HG02973 (cell line): ENCODE measurements at regions not wholly inside any gene's neighbourhood (a gene's known extent, or its start where the extent isn't known, plus 50 kb on each side); places are given as distances from the start of the nearest gene placed in this dataset.

Experiments
- ATAC-seq: cut with Tn5 transposase; IDR thresholded peaks from one replicate; pipeline ENCODE4 v1.9.1; 2021; ENCODE audit warnings: moderate library complexity; ENCODE audit not compliant: unreplicated experiment

GRCh38 chr6:22878706-22879105, 309.3 kb downstream of the HDGFL1 start:
- no peak for ATAC-seq

DNA sequence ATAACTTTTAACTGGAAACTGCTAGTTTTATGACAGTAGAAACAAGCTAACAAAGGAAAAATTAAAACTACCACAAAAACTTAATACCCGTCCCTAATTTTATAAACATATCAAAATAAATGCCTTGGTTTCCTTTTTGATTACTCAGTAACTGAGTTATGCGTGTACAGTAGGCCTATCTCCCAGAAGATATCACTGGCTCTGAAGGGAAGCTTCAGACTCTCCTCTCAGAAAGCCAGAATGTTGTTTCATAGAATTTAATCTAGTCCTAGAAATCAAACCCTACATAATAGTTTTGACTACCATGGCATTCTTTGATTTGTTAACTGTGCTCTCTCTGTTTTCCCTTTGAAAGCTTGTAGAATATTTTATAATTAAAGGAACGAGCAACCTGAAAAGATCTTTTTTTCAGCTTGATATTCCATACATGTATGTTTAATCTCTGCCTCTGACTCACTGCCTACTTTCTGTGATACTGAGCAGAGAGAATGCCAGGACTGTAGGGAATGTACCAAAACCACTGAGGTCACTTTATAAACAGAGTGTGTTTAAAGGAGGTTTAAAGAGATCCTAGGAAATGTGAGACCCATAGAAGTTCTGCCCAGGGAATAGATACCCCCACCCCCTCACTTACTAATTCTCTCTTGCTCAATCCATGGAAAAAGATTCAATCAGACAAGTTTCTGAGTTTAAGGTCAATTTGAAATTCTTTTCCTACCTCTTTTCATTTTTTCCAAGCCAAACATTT, 311.5 kb downstream of the HDGFL1 start:
- ATAC-seq = no peak

GRCh38 chr6:22882581-22882980, 313.2 kb downstream of the HDGFL1 start:
- ATAC-seq = no peak

DNA sequence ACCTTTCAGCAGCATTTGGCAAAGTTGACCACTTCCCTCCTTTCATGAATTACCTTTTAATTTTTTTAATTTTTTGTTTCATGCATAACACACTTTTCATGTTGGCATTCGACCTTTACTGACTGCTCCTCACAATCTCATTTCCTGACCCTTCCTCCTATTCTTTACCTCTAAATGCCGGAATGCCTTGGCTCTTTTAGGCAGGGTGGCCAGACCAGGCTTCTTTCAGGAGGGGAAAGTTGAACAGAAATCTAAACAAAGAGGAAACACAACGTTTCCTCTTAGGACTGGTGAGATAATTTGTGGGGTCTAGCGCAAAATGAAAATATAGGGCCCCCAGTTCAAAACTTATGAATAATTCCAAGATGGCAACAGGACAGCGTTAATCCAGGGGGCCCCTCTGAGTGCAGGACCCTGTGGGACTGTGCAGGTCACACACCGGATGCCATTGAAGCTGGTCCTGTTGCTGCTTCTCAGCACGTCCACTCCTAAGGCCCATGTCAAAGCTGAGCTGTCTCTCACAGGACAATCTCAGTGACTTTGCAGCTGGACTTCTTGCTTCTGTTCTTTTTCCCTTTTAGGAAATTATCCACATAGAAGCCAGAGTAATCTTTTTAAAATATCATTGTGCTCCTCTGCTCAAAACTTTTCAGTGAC, 313.8 kb downstream of the HDGFL1 start:
- ATAC-seq = no peak

DNA sequence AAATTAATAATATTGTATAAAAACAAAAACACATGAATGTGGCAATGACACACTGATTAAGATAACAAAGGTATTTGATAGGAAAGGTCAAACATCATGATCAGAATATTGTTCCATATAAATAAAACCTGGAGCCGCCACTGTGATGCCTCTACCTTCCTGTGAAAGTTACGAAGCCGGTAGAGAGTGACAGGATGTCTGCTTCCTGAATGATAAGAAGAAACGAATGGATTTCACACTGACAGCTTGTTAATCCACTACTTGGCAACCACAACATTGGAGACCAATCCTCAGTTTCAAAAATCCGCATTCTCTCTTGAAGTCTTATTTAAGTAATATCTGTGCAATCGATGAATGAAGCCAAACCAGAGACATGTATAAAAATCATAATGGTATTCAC, 315.1 kb downstream of the HDGFL1 start:
- ATAC-seq = no peak

- ATAC-seq = no peak
Observed at GRCh38 chr6:22886650-22887581, 317.6 kb downstream of the HDGFL1 start.

GRCh38 chr6:22888163-22888752, 318.9 kb downstream of the HDGFL1 start:
- ATAC-seq = no peak

- ATAC-seq = no peak
Observed at GRCh38 chr6:22891934-22892333, 322.6 kb downstream of the HDGFL1 start.

DNA sequence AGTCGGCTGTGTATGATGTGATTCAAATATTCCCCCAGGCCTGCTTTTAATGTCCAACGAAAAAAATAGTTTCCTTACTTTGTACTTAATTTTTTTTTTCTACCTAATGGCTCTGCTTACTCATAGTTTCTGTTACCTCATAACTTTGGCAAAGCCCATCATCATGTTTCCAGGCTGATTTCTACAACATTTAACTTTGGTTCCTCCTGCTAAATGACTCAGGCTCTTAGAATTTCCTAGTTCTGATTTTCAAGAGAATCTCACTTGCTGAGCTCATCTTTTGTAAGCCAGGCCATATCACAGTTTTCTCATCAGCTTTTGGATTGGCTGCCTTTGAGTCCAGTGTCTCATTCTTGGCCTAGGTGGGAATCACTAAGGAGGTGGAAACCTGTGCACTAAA, 323.1 kb downstream of the HDGFL1 start:
- ATAC-seq = no peak

GRCh38 chr6:22896696-22897095, 327.3 kb downstream of the HDGFL1 start:
- ATAC-seq = no peak

DNA sequence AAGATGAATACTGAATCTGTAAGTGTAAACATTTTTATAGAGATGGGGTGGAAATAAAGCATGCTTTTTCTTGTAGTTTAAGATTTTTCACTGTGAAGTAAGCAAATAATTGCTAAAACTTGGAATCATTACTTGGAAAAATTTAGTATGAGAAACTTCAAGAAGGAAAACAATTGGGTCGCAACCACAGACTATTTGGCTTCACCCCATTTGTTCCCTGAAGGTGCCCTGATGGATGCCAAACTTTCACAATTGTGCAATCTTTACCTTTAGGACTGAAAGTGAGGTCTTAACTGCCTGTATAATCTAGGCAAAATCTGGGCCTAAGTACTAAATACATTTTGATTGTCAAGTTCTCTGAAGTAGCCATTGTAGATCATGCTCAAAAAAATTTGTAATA, 330.1 kb downstream of the HDGFL1 start:
- no peak for ATAC-seq

- no peak for ATAC-seq
Observed at GRCh38 chr6:22903826-22904225, 334.5 kb downstream of the HDGFL1 start.

DNA sequence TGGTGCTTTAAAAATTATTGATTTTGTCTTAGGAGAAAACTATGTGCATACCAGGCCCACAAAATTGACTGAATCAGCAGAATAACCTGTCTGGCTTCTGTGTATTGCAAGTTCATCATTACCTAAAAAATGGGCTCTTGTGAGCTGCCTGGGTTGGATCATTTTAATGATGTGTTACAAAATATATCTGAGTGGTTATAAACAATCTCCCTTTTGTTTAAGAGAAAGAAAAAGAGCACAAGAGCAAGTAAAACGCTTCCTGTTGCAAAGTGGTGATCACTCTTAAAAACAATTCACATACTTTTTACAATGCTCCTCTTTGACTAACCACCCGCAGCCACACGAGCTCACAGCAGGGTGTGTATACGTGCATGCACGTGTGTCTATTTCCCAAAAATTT, 335.1 kb downstream of the HDGFL1 start:
- ATAC-seq = no peak

DNA sequence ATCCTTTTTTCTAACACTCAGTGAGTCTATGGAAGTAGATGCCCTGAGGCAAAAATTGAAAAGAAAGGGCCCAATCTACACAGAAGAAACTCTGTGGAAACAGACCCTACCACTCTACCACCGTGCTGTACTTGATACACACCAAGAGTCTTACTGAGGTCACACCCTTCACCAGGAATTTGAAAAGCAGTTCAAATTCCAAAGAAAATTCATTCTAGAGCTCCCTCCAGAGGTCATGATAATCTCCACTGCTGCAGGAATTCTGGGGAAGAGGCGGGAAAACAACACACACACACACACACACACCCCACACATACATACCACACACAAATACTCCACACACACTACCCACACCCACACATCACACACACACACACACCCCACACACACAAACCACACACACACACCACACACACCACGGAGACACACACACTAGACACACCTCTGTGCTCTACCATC, 336.8 kb downstream of the HDGFL1 start:
- ATAC-seq = no peak

DNA sequence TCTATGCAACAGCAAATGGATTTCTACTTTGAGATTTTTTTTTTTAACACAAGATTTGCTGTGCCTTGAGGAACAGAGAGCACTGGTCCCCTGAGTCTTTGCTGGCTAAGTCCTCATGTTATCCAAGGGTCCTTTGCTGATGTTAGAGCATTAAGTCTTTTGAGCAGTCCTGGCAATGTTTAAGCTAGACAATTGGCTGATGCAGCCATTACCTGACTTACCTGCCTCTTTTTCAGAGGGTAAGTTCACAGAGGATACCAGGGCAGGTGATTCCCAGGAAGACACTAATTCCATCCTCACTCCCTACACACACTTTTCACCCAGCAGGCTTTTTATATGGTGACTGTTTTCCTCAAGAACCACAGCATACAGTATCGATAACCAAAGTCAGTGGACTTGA, 337.7 kb downstream of the HDGFL1 start:
- no peak for ATAC-seq

DNA sequence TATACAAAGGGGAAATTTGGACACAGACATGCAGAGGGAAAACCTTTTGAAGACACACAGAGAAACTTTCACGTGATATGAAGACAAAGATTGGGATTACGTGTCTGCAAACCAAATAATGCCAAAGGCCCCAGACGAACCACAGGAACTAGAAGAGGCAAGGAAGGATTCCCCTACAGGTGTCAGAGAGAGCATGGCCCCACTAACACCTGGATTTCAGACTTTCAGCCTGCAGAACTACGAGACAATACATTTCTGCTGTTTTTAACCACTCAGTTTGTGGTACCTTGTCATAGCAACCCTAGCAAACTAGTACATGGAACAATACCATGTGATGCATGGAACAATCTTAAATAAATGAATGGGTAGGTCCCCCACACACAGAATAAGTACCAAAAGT, 341.0 kb downstream of the HDGFL1 start:
- no peak for ATAC-seq

DNA sequence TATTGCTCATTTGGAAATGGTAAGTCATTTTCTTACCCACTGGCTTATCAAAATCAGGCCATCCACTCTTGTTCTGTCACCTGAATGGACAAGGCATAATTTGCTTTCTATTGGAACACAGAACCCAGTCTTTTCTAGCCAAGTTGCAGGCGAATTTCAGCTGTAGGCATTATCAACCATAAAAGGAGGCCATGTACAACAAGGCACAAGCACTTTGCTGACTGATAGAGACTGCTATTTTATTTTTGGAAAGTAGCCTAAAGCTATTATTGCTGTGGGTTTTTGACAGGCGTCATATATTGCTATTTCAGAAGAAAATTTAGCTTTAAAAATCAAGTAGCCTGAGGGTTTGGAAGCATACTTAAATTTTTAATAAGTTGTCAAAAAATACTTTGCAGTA, 344.2 kb downstream of the HDGFL1 start:
- ATAC-seq = no peak

- ATAC-seq = no peak
Observed at GRCh38 chr6:22917344-22917743, 348.0 kb downstream of the HDGFL1 start.

DNA sequence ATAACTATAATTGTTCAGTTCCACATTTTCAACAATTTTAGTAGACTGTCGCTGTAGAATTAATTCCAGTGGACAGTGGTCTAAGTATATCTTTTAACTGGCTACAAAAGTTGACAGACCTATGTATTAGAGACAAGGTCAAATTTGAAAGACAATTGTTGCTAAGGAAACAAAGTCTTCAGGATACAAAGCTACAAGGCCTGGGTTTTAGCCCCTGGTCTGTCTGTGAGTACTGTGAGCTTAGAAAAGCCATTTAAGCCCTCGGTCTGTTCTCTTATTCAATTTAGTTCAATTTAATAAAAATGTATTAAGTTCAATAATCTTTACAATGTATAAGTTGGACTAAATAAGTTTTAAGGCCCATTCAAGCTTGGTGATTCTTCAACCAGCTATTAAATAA, 352.5 kb downstream of the HDGFL1 start:
- ATAC-seq = no peak

- no peak for ATAC-seq
Observed at GRCh38 chr6:22925304-22925835, 356.0 kb downstream of the HDGFL1 start.
